Neural cell (in vitro differentiated cells): ENCODE measurements at regions not wholly inside any gene's neighbourhood (a gene's known extent, or its start where the extent isn't known, plus 50 kb on each side); places are given as distances from the start of the nearest gene placed in this dataset.

ENCODE experiments used
- CTCF ChIP-seq: fragments of 450-650 bp; IDR thresholded peaks from 2 replicates; pipeline ENCODE4 v1.5.1; 2014; ENCODE audit warnings: antibody characterized with exemption, mild to moderate bottlenecking, moderate library complexity; ENCODE audit not compliant: poor library complexity, severe bottlenecking
- EP300 ChIP-seq: fragments of 450-650 bp; conservative IDR thresholded peaks from 2 replicates; pipeline ENCODE4 v1.6.1; 2014; ENCODE audit warnings: antibody characterized with exemption, mild to moderate bottlenecking, moderate library complexity; ENCODE audit not compliant: poor library complexity, severe bottlenecking
- POLR2AphosphoS5 ChIP-seq: IDR thresholded peaks from 2 replicates; pipeline ENCODE4 v1.6.1; 2012
- RAD21 ChIP-seq: fragments of 450-650 bp; conservative IDR thresholded peaks from 2 replicates; pipeline ENCODE4 v1.6.1; 2014; ENCODE audit warnings: antibody characterized with exemption, mild to moderate bottlenecking, moderate library complexity
- SMC3 ChIP-seq: fragments of 450-650 bp; conservative IDR thresholded peaks from 2 replicates; pipeline ENCODE4 v1.6.1; 2014; ENCODE audit warnings: antibody characterized with exemption, mild to moderate bottlenecking, moderate library complexity; ENCODE audit not compliant: poor library complexity
- TF ChIP-seq, protein P1 (sequence below): IDR thresholded peaks from 2 replicates; pipeline ENCODE4 v1.6.1; 2012; ENCODE audit warnings: borderline replicate concordance

GRCh38 chr11:91771961-91772360 is 452.7 kb upstream of the FAT3 start:
- TF ChIP-seq RAD21 (no peak), CTCF (no peak), EP300 (no peak), SMC3 (no peak), POLR2AphosphoS5 (no peak)
- TF ChIP-seq, protein P1, sequence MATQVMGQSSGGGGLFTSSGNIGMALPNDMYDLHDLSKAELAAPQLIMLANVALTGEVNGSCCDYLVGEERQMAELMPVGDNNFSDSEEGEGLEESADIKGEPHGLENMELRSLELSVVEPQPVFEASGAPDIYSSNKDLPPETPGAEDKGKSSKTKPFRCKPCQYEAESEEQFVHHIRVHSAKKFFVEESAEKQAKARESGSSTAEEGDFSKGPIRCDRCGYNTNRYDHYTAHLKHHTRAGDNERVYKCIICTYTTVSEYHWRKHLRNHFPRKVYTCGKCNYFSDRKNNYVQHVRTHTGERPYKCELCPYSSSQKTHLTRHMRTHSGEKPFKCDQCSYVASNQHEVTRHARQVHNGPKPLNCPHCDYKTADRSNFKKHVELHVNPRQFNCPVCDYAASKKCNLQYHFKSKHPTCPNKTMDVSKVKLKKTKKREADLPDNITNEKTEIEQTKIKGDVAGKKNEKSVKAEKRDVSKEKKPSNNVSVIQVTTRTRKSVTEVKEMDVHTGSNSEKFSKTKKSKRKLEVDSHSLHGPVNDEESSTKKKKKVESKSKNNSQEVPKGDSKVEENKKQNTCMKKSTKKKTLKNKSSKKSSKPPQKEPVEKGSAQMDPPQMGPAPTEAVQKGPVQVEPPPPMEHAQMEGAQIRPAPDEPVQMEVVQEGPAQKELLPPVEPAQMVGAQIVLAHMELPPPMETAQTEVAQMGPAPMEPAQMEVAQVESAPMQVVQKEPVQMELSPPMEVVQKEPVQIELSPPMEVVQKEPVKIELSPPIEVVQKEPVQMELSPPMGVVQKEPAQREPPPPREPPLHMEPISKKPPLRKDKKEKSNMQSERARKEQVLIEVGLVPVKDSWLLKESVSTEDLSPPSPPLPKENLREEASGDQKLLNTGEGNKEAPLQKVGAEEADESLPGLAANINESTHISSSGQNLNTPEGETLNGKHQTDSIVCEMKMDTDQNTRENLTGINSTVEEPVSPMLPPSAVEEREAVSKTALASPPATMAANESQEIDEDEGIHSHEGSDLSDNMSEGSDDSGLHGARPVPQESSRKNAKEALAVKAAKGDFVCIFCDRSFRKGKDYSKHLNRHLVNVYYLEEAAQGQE = no peak
